ENCODE measurements at regions not wholly inside any gene's neighbourhood (a gene's known extent, or its start where the extent isn't known, plus 50 kb on each side); places are given as distances from the start of the nearest gene placed in this dataset.
"Not testable (repeated sequence)": the region's sequence is repeated elsewhere in the genome, so short reads cannot be mapped to it uniquely, and the experiment has no call there.

- no peak for DNase-seq (ENCODE audit: insufficient read length, low spot score)
- no peak for FAIRE-seq
Measured at GRCh38 chr6:146928503-146928902, 275.7 kb upstream of the STXBP5 start.

- DNase-seq (ENCODE audit: insufficient read length, low spot score), result no peak
- no peak for FAIRE-seq
Measured at GRCh38 chr6:146931214-146931613, 273.0 kb upstream of the STXBP5 start.

GRCh38 chr6:146937316-146937715 lies 266.9 kb upstream of the STXBP5 start:
- no peak for DNase-seq (ENCODE audit: insufficient read length, low spot score)

GRCh38 chr6:146938266-146938665 lies 266.0 kb upstream of the STXBP5 start:
- no peak for FAIRE-seq

More at GRCh38 chr6:146937316-146937715, 266.9 kb upstream of the STXBP5 start:
- no peak for FAIRE-seq

GRCh38 chr6:146939456-146939855 lies 264.8 kb upstream of the STXBP5 start:
- FAIRE-seq; DNase-seq (ENCODE audit: insufficient read length, low spot score): not testable (repeated sequence)

More at GRCh38 chr6:146938266-146938665, 266.0 kb upstream of the STXBP5 start:
- DNase-seq (ENCODE audit: insufficient read length, low spot score), result no peak

GRCh38 chr6:146943664-146944063 lies 260.6 kb upstream of the STXBP5 start:
- no peak for FAIRE-seq

GRCh38 chr6:146944077-146944476 lies 260.1 kb upstream of the STXBP5 start:
- FAIRE-seq (no peak), DNase-seq (ENCODE audit: insufficient read length, low spot score) (no peak)

More at GRCh38 chr6:146943664-146944063, 260.6 kb upstream of the STXBP5 start:
- no peak for DNase-seq (ENCODE audit: insufficient read length, low spot score)

GRCh38 chr6:146944809-146945208 lies 259.4 kb upstream of the STXBP5 start:
- DNase-seq (ENCODE audit: insufficient read length, low spot score) (no peak), FAIRE-seq (no peak)

GRCh38 chr6:146946559-146946958 lies 257.7 kb upstream of the STXBP5 start:
- DNase-seq (ENCODE audit: insufficient read length, low spot score), result no peak
- no peak for FAIRE-seq

GRCh38 chr6:146948790-146949342 lies 255.4 kb upstream of the STXBP5 start:
- no peak for FAIRE-seq
- no peak for DNase-seq (ENCODE audit: insufficient read length, low spot score)

GRCh38 chr6:146949425-146949824 lies 254.8 kb upstream of the STXBP5 start:
- FAIRE-seq (no peak), DNase-seq (ENCODE audit: insufficient read length, low spot score) (no peak)

- FAIRE-seq, result no peak
Measured at GRCh38 chr6:146950351-146950835, 253.8 kb upstream of the STXBP5 start.

GRCh38 chr6:146955570-146955969 lies 248.6 kb upstream of the STXBP5 start:
- DNase-seq (ENCODE audit: insufficient read length, low spot score), result no peak
- no peak for FAIRE-seq

More at GRCh38 chr6:146950351-146950835, 253.8 kb upstream of the STXBP5 start:
- DNase-seq (ENCODE audit: insufficient read length, low spot score), result no peak

- no peak for DNase-seq (ENCODE audit: insufficient read length, low spot score)
- no peak for FAIRE-seq
Measured at GRCh38 chr6:146957181-146958093, 246.8 kb upstream of the STXBP5 start.

GRCh38 chr6:146961831-146962230 lies 242.4 kb upstream of the STXBP5 start:
- DNase-seq (ENCODE audit: insufficient read length, low spot score), result no peak
- no peak for FAIRE-seq

- no peak for FAIRE-seq
- no peak for DNase-seq (ENCODE audit: insufficient read length, low spot score)
Measured at GRCh38 chr6:146962329-146962728, 241.9 kb upstream of the STXBP5 start.

- DNase-seq (ENCODE audit: insufficient read length, low spot score) (no peak), FAIRE-seq (no peak)
Measured at GRCh38 chr6:146965110-146965689, 239.0 kb upstream of the STXBP5 start.

- FAIRE-seq (no peak), DNase-seq (ENCODE audit: insufficient read length, low spot score) (no peak)
Measured at GRCh38 chr6:146968041-146968760, 236.0 kb upstream of the STXBP5 start.

GRCh38 chr6:146972546-146972945 lies 231.7 kb upstream of the STXBP5 start:
- no peak for FAIRE-seq
- no peak for DNase-seq (ENCODE audit: insufficient read length, low spot score)

GRCh38 chr6:146974351-146974750 lies 229.9 kb upstream of the STXBP5 start:
- DNase-seq (ENCODE audit: insufficient read length, low spot score) (no peak), FAIRE-seq (no peak)

GRCh38 chr6:146975093-146975492 lies 229.1 kb upstream of the STXBP5 start:
- FAIRE-seq (no peak), DNase-seq (ENCODE audit: insufficient read length, low spot score) (no peak)
